ENCODE measurements at regions not wholly inside any gene's neighbourhood (a gene's known extent, or its start where the extent isn't known, plus 50 kb on each side); places are given as distances from the start of the nearest gene placed in this dataset.
"Not testable (repeated sequence)": the region's sequence is repeated elsewhere in the genome, so short reads cannot be mapped to it uniquely, and the experiment has no call there.

- no peak for DNase-seq (ENCODE audit: low read depth)
These were observed 1273.4 kb downstream of the ROBO2 start for GRCh38 chr3:78313332-78313731.

- no peak for DNase-seq (ENCODE audit: low read depth)
These were observed 1274.4 kb downstream of the ROBO2 start for GRCh38 chr3:78314327-78314726.

- DNase-seq (ENCODE audit: low read depth), result no peak
These were observed 1277.9 kb downstream of the ROBO2 start for GRCh38 chr3:78317774-78318173.

GRCh38 chr3:78322780-78323179 is 1282.9 kb downstream of the ROBO2 start:
- DNase-seq (ENCODE audit: low read depth), result no peak

GRCh38 chr3:78337801-78338211 is 1297.9 kb downstream of the ROBO2 start:
- peak; percentile 74 for DNase-seq (ENCODE audit: low read depth)

GRCh38 chr3:78338405-78338804 is 1298.5 kb downstream of the ROBO2 start:
- no peak for DNase-seq (ENCODE audit: low read depth)

GRCh38 chr3:78343221-78343620 is 1303.3 kb downstream of the ROBO2 start:
- DNase-seq (ENCODE audit: low read depth), result no peak

- DNase-seq (ENCODE audit: low read depth), result not testable (repeated sequence)
These were observed 1304.4 kb downstream of the ROBO2 start for GRCh38 chr3:78344267-78344666.

GRCh38 chr3:78344918-78345317 is 1305.0 kb downstream of the ROBO2 start:
- no peak for DNase-seq (ENCODE audit: low read depth)

GRCh38 chr3:78347176-78347575 is 1307.3 kb downstream of the ROBO2 start:
- DNase-seq (ENCODE audit: low read depth), result no peak

GRCh38 chr3:78348664-78349063 is 1308.8 kb downstream of the ROBO2 start:
- DNase-seq (ENCODE audit: low read depth), result no peak

GRCh38 chr3:78349571-78349970 is 1309.7 kb downstream of the ROBO2 start:
- no peak for DNase-seq (ENCODE audit: low read depth)

GRCh38 chr3:78351334-78351733 is 1311.4 kb downstream of the ROBO2 start:
- DNase-seq (ENCODE audit: low read depth), result no peak

- no peak for DNase-seq (ENCODE audit: low read depth)
These were observed 1313.3 kb downstream of the ROBO2 start for GRCh38 chr3:78353231-78353630.

- no peak for DNase-seq (ENCODE audit: low read depth)
These were observed 1321.0 kb downstream of the ROBO2 start for GRCh38 chr3:78360849-78361248.

GRCh38 chr3:78368636-78369345 is 1328.9 kb downstream of the ROBO2 start:
- no peak for DNase-seq (ENCODE audit: low read depth)

GRCh38 chr3:78390221-78390620 is 1350.3 kb downstream of the ROBO2 start:
- no peak for DNase-seq (ENCODE audit: low read depth)

GRCh38 chr3:78398401-78398800 is 1358.5 kb downstream of the ROBO2 start:
- no peak for DNase-seq (ENCODE audit: low read depth)

- no peak for DNase-seq (ENCODE audit: low read depth)
These were observed 1362.8 kb downstream of the ROBO2 start for GRCh38 chr3:78402720-78403119.

GRCh38 chr3:78405745-78406144 is 1362.1 kb downstream of the ROBO1 start:
- no peak for DNase-seq (ENCODE audit: low read depth)

GRCh38 chr3:78406396-78406795 is 1361.4 kb downstream of the ROBO1 start:
- no peak for DNase-seq (ENCODE audit: low read depth)

- DNase-seq (ENCODE audit: low read depth), result no peak
These were observed 1357.7 kb downstream of the ROBO1 start for GRCh38 chr3:78410077-78410476.

GRCh38 chr3:78414261-78414660 is 1353.5 kb downstream of the ROBO1 start:
- DNase-seq (ENCODE audit: low read depth), result no peak

- DNase-seq (ENCODE audit: low read depth), result no peak
These were observed 1347.2 kb downstream of the ROBO1 start for GRCh38 chr3:78420611-78421010.

Measured in EH (cell line).